Adrenal gland (tissue), 5 donors: ENCODE measurements at regions not wholly inside any gene's neighbourhood (a gene's known extent, or its start where the extent isn't known, plus 50 kb on each side); places are given as distances from the start of the nearest gene placed in this dataset.

Source experiments
- CTCF ChIP-seq, 6 experiments: fragments of 450-650 bp in 4 of 6; fragments of 200-600 bp in 2 of 6; sonication (generic) in 1 of 6; IDR thresholded peaks; 1 replicate in 5 of 6; 2 replicates in 1 of 6; pipeline versions ENCODE4 v1.5.1 to v1.8.0; 2016 to 2021; ENCODE audit warnings: antibody characterized with exemption in 6 of 6, mild to moderate bottlenecking in 2 of 6, moderate library complexity in 1 of 6
- POLR2A ChIP-seq, 2 donors: fragments of 450-650 bp; IDR thresholded peaks; one replicate each; pipeline ENCODE4 v1.6.1; 2017; ENCODE audit warnings: antibody characterized with exemption in 2 of 2, mild to moderate bottlenecking in 2 of 2, moderate library complexity in 1 of 2
- donor health status: DM: no; HTN: no; CAD: no.

- TF ChIP-seq CTCF (IDR thresholded peaks at IDR 0.05) (no peak), POLR2A (IDR thresholded peaks at IDR 0.05) (no peak)
Observed at GRCh38 chr7:153440715-153441114, 611.5 kb upstream of the DPP6 start.
